Kidney epithelial cell (primary cell): ENCODE measurements at regions not wholly inside any gene's neighbourhood (a gene's known extent, or its start where the extent isn't known, plus 50 kb on each side); places are given as distances from the start of the nearest gene placed in this dataset.

ENCODE experiments used
- DNase-seq: peaks from one replicate; pipeline ENCODE4 v3.0.0-alpha.2; 2010; ENCODE audit warnings: low read depth
- H3K27me3 ChIP-seq: 2 replicates; pipeline ENCODE4 v1.6.0; 2011; ENCODE audit warnings: low read length; ENCODE audit not compliant: control insufficient read depth, insufficient read depth
- H3K36me3 ChIP-seq: 2 replicates; pipeline ENCODE4 v1.5.1; 2011; ENCODE audit warnings: low read length; ENCODE audit not compliant: control insufficient read depth, insufficient read depth
- H3K4me3 ChIP-seq: 2 replicates; pipeline ENCODE4 v1.5.1; 2011; ENCODE audit warnings: low read depth, mild to moderate bottlenecking, control low read depth, low read length
- TF ChIP-seq, protein P1 (sequence below): IDR thresholded peaks from 2 replicates; pipeline ENCODE4 v1.5.1; 2011; ENCODE audit warnings: mild to moderate bottlenecking, moderate library complexity, low read length, control low read depth, inconsistent platforms; ENCODE audit not compliant: insufficient read depth, poor library complexity, severe bottlenecking

DNA sequence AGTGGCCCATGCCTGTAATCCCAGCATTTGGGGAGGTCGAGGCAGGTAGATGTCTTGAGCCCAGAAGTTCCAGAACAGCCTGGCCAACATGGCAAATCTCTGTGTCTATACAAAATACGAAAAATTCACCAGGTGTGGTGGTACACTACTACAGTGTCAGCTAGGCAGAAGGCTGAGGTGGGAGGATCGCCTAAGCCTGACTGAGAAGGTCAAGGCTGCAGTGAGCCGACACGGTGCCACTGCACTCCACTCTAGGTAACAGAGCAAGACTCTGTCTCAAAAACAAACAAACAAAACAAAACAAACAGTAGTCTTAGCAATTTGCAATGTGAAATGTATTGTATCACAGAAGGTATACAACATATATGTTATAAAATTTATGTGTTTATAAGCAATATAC, 348.0 kb downstream of the SEMA3D start:
- DNase-seq = no peak
- Histone ChIP-seq H3K4me3 (no peak overlapping the region), H3K36me3 (no peaks in the 10 kb centered on the region), H3K27me3 (no peaks in the 10 kb centered on the region)
- TF ChIP-seq, protein P1, sequence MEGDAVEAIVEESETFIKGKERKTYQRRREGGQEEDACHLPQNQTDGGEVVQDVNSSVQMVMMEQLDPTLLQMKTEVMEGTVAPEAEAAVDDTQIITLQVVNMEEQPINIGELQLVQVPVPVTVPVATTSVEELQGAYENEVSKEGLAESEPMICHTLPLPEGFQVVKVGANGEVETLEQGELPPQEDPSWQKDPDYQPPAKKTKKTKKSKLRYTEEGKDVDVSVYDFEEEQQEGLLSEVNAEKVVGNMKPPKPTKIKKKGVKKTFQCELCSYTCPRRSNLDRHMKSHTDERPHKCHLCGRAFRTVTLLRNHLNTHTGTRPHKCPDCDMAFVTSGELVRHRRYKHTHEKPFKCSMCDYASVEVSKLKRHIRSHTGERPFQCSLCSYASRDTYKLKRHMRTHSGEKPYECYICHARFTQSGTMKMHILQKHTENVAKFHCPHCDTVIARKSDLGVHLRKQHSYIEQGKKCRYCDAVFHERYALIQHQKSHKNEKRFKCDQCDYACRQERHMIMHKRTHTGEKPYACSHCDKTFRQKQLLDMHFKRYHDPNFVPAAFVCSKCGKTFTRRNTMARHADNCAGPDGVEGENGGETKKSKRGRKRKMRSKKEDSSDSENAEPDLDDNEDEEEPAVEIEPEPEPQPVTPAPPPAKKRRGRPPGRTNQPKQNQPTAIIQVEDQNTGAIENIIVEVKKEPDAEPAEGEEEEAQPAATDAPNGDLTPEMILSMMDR = no peak

- no peaks in the 10 kb centered on the region for H3K27me3 ChIP-seq
- H3K4me3 ChIP-seq = no peak overlapping the region
- no peaks in the 10 kb centered on the region for H3K36me3 ChIP-seq
- no peak for DNase-seq
- TF ChIP-seq, protein P1 = no peak
These were observed 349.5 kb downstream of the SEMA3D start for GRCh38 chr7:84837405-84837804.

DNA sequence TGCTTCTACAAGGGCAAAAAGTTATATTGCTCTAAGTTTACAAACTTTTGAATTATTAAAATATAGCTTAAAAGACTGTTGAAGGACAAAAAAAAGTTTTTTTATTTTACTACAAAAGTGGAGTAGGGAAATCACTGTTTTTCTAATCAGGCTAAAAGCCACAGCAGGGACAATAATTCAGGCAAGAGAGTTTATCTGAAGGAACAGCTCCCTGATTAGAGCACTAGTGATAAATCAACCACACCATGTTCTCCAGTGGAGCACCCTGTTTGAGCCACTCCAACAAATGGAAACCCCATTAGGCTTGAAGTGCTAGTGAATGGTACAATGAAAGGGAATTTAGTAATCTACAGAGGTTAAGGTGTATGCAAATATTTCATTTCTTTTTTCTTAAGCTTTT, 357.1 kb downstream of the SEMA3D start:
- TF ChIP-seq, protein P1 = no peak

GRCh38 chr7:84824057-84824651, 362.7 kb downstream of the SEMA3D start:
- TF ChIP-seq, protein P1 = no peak
- Histone ChIP-seq H3K36me3 (no peaks in the 10 kb centered on the region), H3K27me3 (no peaks in the 10 kb centered on the region), H3K4me3 (no peak overlapping the region)
- DNase-seq = no peak

More for the DNA sequence above, 357.1 kb downstream of the SEMA3D start:
- no peak for DNase-seq
- Histone ChIP-seq H3K36me3 (no peaks in the 10 kb centered on the region), H3K27me3 (no peaks in the 10 kb centered on the region), H3K4me3 (no peak overlapping the region)

DNA sequence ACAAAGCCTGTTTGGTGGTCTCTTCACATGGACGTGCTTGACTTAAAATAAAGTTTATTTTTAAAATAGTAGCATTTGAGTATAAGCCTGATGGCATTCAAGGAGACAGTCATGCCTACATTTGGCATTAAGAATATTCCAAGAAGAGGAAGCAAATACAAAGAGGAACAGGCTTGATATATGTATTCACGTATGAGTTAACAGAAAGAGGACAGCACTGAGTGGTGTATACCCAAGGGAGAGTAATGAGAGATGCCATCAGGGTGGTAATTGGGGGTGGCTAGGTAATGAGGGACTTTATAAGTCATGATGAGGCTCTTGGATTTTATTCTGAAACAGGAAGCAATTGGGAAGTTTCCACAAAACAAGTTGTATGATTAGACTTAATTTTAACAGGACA, 363.3 kb downstream of the SEMA3D start:
- Histone ChIP-seq H3K27me3 (no peaks in the 10 kb centered on the region), H3K4me3 (no peak overlapping the region), H3K36me3 (no peaks in the 10 kb centered on the region)
- no peak for DNase-seq
- TF ChIP-seq, protein P1 = no peak

DNA sequence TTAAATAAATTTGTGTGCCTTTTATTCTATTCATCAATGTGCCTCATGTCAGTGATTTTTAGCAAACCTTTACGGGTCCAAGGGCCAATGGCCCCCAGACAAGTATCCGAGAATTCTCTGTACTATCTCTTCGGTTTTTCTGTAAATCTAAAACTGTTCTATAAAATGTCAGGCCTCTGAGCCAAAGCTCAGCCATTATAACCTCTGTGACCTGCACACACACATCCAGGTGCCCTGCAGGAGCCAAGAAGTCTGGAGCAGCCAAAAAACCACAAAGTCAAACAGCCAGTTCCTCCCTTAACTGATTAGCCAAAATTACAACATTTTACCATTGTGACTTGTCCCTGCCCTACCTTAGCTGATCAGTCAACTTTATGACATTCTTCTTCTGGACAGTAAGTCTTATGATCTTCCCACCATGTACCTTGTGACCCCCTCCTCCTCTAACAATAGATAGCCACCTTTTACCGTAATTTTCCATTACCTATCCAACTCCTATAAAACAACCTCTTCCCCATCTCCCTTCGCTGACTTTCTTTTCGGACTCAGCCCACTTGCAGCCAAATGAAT, 363.8 kb downstream of the SEMA3D start:
- Histone ChIP-seq H3K27me3 (no peaks in the 10 kb centered on the region), H3K4me3 (no peak overlapping the region), H3K36me3 (no peaks in the 10 kb centered on the region)
- TF ChIP-seq, protein P1 = no peak
- no peak for DNase-seq
